Neuronal stem cell (in vitro differentiated cells): ENCODE measurements at regions not wholly inside any gene's neighbourhood (a gene's known extent, or its start where the extent isn't known, plus 50 kb on each side); places are given as distances from the start of the nearest gene placed in this dataset.

Experiments used
- DNase-seq: peaks from one replicate; pipeline ENCODE4 v3.0.0-alpha.2; 2013; ENCODE audit warnings: low spot score
- H2AFZ ChIP-seq: one replicate; pipeline ENCODE4 v1.6.1; 2013; ENCODE audit warnings: mild to moderate bottlenecking, low read length, inconsistent platforms
- H2AK5ac ChIP-seq: 2 replicates; pipeline ENCODE4 v1.6.1; 2013; ENCODE audit warnings: low read depth, mild to moderate bottlenecking, inconsistent platforms, low read length, moderate library complexity, mixed read lengths
- H2BK120ac ChIP-seq: 2 replicates; pipeline ENCODE4 v1.6.1; 2013; ENCODE audit warnings: low read depth, mild to moderate bottlenecking, inconsistent platforms, low read length, moderate library complexity, mixed read lengths
- H2BK12ac ChIP-seq: one replicate; pipeline ENCODE4 v1.6.1; 2013; ENCODE audit warnings: low read length, inconsistent platforms
- H2BK15ac ChIP-seq: 2 replicates; pipeline ENCODE4 v1.6.1; 2013; ENCODE audit warnings: mild to moderate bottlenecking, low read length, inconsistent platforms, mixed read lengths
- H2BK5ac ChIP-seq: one replicate; pipeline ENCODE4 v1.6.1; 2013; ENCODE audit warnings: inconsistent platforms, mild to moderate bottlenecking, low read length, moderate library complexity
- H3K14ac ChIP-seq: one replicate; pipeline ENCODE4 v1.6.1; 2013; ENCODE audit warnings: low read length, inconsistent platforms
- H3K18ac ChIP-seq: 2 replicates; pipeline ENCODE4 v1.6.1; 2013; ENCODE audit warnings: low read length, inconsistent platforms
- H3K23ac ChIP-seq: 2 replicates; pipeline ENCODE4 v1.6.1; 2013; ENCODE audit warnings: low read depth, mild to moderate bottlenecking, mixed read lengths, low read length, inconsistent platforms; ENCODE audit not compliant: poor library complexity
- H3K27ac ChIP-seq: replicated peaks from 3 replicates; pipeline ENCODE4 v1.5.1; 2013; ENCODE audit warnings: low read length, inconsistent platforms
- H3K27me3 ChIP-seq, 3 experiments: 2 replicates each; pipeline ENCODE4 v1.6.1; 2013; ENCODE audit warnings: low read length in 3 of 3, mild to moderate bottlenecking in 2 of 3, inconsistent platforms in 1 of 3, low read depth in 1 of 3, mixed read lengths in 1 of 3, moderate library complexity in 1 of 3; ENCODE audit not compliant: control insufficient read depth in 3 of 3, insufficient read depth in 3 of 3
- H3K36me3 ChIP-seq, 2 donors: replicated peaks in 1 of 2; 2 replicates each; pipeline ENCODE4 v1.6.1; 2013; ENCODE audit warnings: low read length in 2 of 2; ENCODE audit not compliant: control insufficient read depth in 2 of 2, insufficient read depth in 2 of 2
- H3K4ac ChIP-seq: 2 replicates; pipeline ENCODE4 v1.6.1; 2013; ENCODE audit warnings: inconsistent platforms, mild to moderate bottlenecking, low read length, moderate library complexity
- H3K4me1 ChIP-seq, 2 donors: 1 replicate in 1 of 2; 2 replicates in 1 of 2; pipeline ENCODE4 v1.6.1; 2013; ENCODE audit warnings: low read length in 2 of 2, low read depth in 1 of 2; ENCODE audit not compliant: control insufficient read depth in 2 of 2, insufficient read depth in 1 of 2
- H3K4me2 ChIP-seq: one replicate; pipeline ENCODE4 v1.6.1; 2013; ENCODE audit warnings: mild to moderate bottlenecking, low read length, inconsistent platforms; ENCODE audit not compliant: insufficient read depth, poor library complexity, severe bottlenecking
- H3K4me3 ChIP-seq, 2 donors: 2 replicates each; pipeline ENCODE4 v1.5.1; 2013; ENCODE audit warnings: low read length in 2 of 2, mild to moderate bottlenecking in 2 of 2, inconsistent platforms in 1 of 2, moderate library complexity in 1 of 2
- H3K79me1 ChIP-seq: one replicate; pipeline ENCODE4 v1.6.1; 2013; ENCODE audit warnings: low read depth, mild to moderate bottlenecking, inconsistent platforms, low read length, moderate library complexity
- H3K9ac ChIP-seq: one replicate; pipeline ENCODE4 v1.6.1; 2013; ENCODE audit warnings: mild to moderate bottlenecking, low read depth, low read length, inconsistent platforms; ENCODE audit not compliant: poor library complexity
- H3K9me3 ChIP-seq, 2 donors: replicated peaks in 1 of 2; 2 replicates each; pipeline versions ENCODE3 to v1.6.1; 2013; ENCODE audit warnings: low read length in 2 of 2, mild to moderate bottlenecking in 2 of 2, inconsistent platforms in 1 of 2, low read depth in 1 of 2, mixed read lengths in 1 of 2, moderate library complexity in 1 of 2; ENCODE audit not compliant: control insufficient read depth in 2 of 2, insufficient read depth in 1 of 2
- H4K8ac ChIP-seq: one replicate; pipeline ENCODE4 v1.6.1; 2013; ENCODE audit warnings: low read depth, mild to moderate bottlenecking, inconsistent platforms, low read length, moderate library complexity
- H4K91ac ChIP-seq: one replicate; pipeline ENCODE4 v1.6.1; 2013; ENCODE audit warnings: low read length, low read depth, mild to moderate bottlenecking, inconsistent platforms; ENCODE audit not compliant: poor library complexity
- WGBS, 2 donors: extraction: QIAGEN DNeasy Blood & Tissue Kit; methylation state at CpG; one replicate each; pipeline ENCODE4 v1.1.7; 2013; ENCODE audit warnings: missing lambda C conversion rate in 2 of 2, mixed read lengths in 1 of 2; ENCODE audit not compliant: insufficient read length in 2 of 2, insufficient replicate concordance in 1 of 2; ENCODE audit errors: extremely low coverage in 2 of 2; 5-methylcytosine and 5-hydroxymethylcytosine counted together

- Histone ChIP-seq H2BK15ac (no peak overlapping the region), H3K79me1 (no peaks in the 10 kb centered on the region), H2BK12ac (no peak overlapping the region), H4K8ac (no peak overlapping the region), H2BK5ac (no peak overlapping the region), H3K23ac (no peak overlapping the region), H3K18ac (no peak overlapping the region), H2AFZ (no peak overlapping the region), H4K91ac (no peak overlapping the region), H2AK5ac (no peak overlapping the region), H3K36me3 (no peaks in the 10 kb centered on the region), H3K4me1 (peaks cover 0 to 12% of the 10 kb centered on the region in 2 donors), H3K27ac (no peak overlapping the region), H3K4ac (no peak overlapping the region), H2BK120ac (no peak overlapping the region), H3K27me3 (no peaks in the 10 kb centered on the region), H3K9ac (no peak overlapping the region), H3K14ac (no peak overlapping the region), H3K4me3 (no peak overlapping the region), H3K9me3 (peaks cover 0 to 4% of the 10 kb centered on the region in 2 donors), H3K4me2 (no peak overlapping the region)
- no CpG with 5 or more reads among the region's 5 CpGs for WGBS, 2 donors
- DNase-seq = no peak
Observed at GRCh38 chr5:124878583-124879342, 132.3 kb upstream of the ZNF608 start.

DNA sequence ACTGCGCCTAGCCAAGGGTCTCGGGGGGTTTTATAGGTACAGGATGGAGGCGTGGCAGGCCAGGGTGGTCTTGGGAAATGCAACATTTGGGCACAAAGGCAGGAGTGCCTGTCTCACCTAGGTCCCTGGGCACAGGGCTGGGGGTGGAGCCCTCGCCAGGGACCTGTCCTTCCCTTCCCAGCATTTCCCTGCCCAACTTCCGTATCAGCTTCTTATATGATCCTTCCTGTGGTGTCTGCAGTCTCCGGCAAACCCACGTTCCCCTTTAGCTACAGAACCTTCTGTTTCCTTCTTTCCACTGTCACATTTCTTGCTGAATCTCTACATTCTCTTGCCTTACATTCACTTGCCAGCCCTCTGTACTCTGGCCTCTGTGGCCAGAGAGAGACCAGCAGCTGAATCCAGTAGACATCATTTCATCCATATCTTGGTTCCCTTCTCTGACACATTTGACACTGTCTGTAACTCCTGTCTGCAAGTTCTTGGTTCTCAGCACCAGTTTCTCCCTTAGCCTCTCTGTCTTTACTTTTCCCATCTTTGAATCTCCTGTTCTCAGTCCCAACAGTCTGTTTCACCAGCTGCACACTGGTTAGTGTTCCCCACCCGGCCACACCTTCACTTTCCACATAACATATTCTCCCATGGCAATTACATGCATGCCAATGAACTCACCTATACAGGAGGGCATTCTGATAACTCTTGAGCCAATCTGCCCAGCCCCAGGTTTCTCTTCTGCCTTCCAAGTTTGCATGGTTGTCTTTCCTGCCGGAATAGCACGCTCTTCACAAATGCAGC lies 134.7 kb upstream of the ZNF608 start:
- H3K27ac ChIP-seq = no peak overlapping the region
- no peak overlapping the region for H2AFZ ChIP-seq
- no peaks in the 10 kb centered on the region for H3K36me3 ChIP-seq
- H3K9ac ChIP-seq = no peak overlapping the region
- no CpG with 5 or more reads among the region's 10 CpGs for WGBS, 2 donors
- H3K4me1 ChIP-seq = peaks cover 0 to 10% of the 10 kb centered on the region in 2 donors
- H3K9me3 ChIP-seq = no peaks in the 10 kb centered on the region
- H3K18ac ChIP-seq = no peak overlapping the region
- H3K27me3 ChIP-seq = no peaks in the 10 kb centered on the region
- H2BK5ac ChIP-seq = no peak overlapping the region
- H2BK120ac ChIP-seq = no peak overlapping the region
- H2AK5ac ChIP-seq = no peak overlapping the region
- H3K23ac ChIP-seq = no peak overlapping the region
- no peaks in the 10 kb centered on the region for H3K79me1 ChIP-seq
- H3K4me2 ChIP-seq = no peak overlapping the region
- no peak overlapping the region for H3K4ac ChIP-seq
- peak overlapping the region in 1 of 2 donors; percentile 37 for H3K4me3 ChIP-seq
- no peak overlapping the region for H2BK12ac ChIP-seq
- H4K91ac ChIP-seq = no peak overlapping the region
- H3K14ac ChIP-seq = no peak overlapping the region
- no peak for DNase-seq
- H4K8ac ChIP-seq = no peak overlapping the region
- peak overlapping the region; percentile 57 for H2BK15ac ChIP-seq

DNA sequence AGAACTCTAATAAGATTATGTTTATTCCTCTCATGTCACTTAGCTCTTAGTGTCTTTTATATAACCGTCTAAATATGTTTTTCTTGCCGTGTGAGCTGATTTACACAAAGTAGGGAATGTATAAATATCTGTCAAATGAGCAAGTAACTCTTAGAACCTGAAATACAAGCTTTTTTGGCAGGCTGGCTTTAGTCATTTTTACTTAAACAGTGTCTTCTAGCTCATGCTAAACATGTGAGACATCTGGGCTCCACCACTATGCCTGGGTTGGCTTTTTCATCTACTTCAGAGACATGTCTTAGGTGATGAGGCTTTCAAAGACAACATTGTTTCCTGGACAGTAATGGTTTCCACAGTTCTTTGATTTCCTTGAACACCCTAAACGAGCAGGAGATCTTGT lies 137.2 kb upstream of the ZNF608 start:
- Histone ChIP-seq H2AK5ac (no peak overlapping the region), H3K36me3 (no peaks in the 10 kb centered on the region)

GRCh38 chr5:124884114-124884513 lies 137.7 kb upstream of the ZNF608 start:
- Histone ChIP-seq H3K4me3 (no peak overlapping the region), H3K9me3 (no peaks in the 10 kb centered on the region), H3K23ac (no peak overlapping the region), H3K18ac (no peak overlapping the region), H3K14ac (no peak overlapping the region), H2AK5ac (no peak overlapping the region), H3K4me2 (no peak overlapping the region), H3K79me1 (no peaks in the 10 kb centered on the region), H2BK120ac (no peak overlapping the region), H2BK5ac (no peak overlapping the region), H2BK12ac (no peak overlapping the region), H3K27me3 (no peaks in the 10 kb centered on the region), H3K9ac (no peak overlapping the region), H3K36me3 (no peaks in the 10 kb centered on the region), H4K8ac (no peak overlapping the region), H3K4me1 (peaks cover 3 to 25% of the 10 kb centered on the region in 2 donors), H3K27ac (no peak overlapping the region), H2AFZ (no peak overlapping the region), H2BK15ac (no peak overlapping the region), H4K91ac (no peak overlapping the region), H3K4ac (no peak overlapping the region)
- no peak for DNase-seq
- no CpG with 5 or more reads among the region's 6 CpGs for WGBS, 2 donors

More for the DNA sequence above, 137.2 kb upstream of the ZNF608 start:
- no peak overlapping the region for H3K18ac ChIP-seq
- H3K4me3 ChIP-seq = no peak overlapping the region
- H2AFZ ChIP-seq = no peak overlapping the region
- no peak overlapping the region for H2BK12ac ChIP-seq
- no peak overlapping the region for H3K23ac ChIP-seq
- H3K27me3 ChIP-seq = no peaks in the 10 kb centered on the region
- H4K8ac ChIP-seq = no peak overlapping the region
- no peak overlapping the region for H3K4ac ChIP-seq
- no peak overlapping the region for H4K91ac ChIP-seq
- H3K9ac ChIP-seq = no peak overlapping the region
- no peak overlapping the region for H3K14ac ChIP-seq
- no peak for DNase-seq
- no peak overlapping the region for H2BK5ac ChIP-seq
- WGBS, 2 donors = no CpG with 5 or more reads among the region's 3 CpGs
- H2BK15ac ChIP-seq = no peak overlapping the region
- no peaks in the 10 kb centered on the region for H3K79me1 ChIP-seq
- H3K27ac ChIP-seq = no peak overlapping the region
- no peaks in the 10 kb centered on the region for H3K9me3 ChIP-seq
- H3K4me2 ChIP-seq = no peak overlapping the region
- H3K4me1 ChIP-seq = peaks cover 0 to 21% of the 10 kb centered on the region in 2 donors
- no peak overlapping the region for H2BK120ac ChIP-seq
